HEK293 (cell line): ENCODE measurements at regions not wholly inside any gene's neighbourhood (a gene's known extent, or its start where the extent isn't known, plus 50 kb on each side); places are given as distances from the start of the nearest gene placed in this dataset.
"Not testable (repeated sequence)": the region's sequence is repeated elsewhere in the genome, so short reads cannot be mapped to it uniquely, and the experiment has no call there.

ENCODE experiments used
- CTCF ChIA-PET: fragments of 350-600 bp; formaldehyde crosslinking; extraction: SDS; loops from one replicate; lab custom pipeline; 2021; ENCODE audit warnings: antibody characterized with exemption; lab: Yijun Ruan, JAX
- POLR2A ChIA-PET: fragments of 300-600 bp; formaldehyde crosslinking; extraction: SDS; loops from one replicate; lab custom pipeline; 2020; ENCODE audit warnings: antibody characterized with exemption, inconsistent platforms; lab: Yijun Ruan, JAX
- H3K27ac ChIP-seq: fragments of 200-500 bp; sonication (Bioruptor generic); 2 replicates; pipeline ENCODE4 v1.5.1; 2014; ENCODE audit warnings: low read depth, low read length, control low read depth, inconsistent platforms; ENCODE audit errors: extremely low read depth
- H3K36me3 ChIP-seq, 2 experiments: fragments of 200-500 bp in 1 of 2; sonication (Bioruptor generic) in 1 of 2; 1 replicate in 1 of 2; 2 replicates in 1 of 2; pipeline ENCODE4 v1.5.1; 2014 to 2017; ENCODE audit warnings: inconsistent platforms in 2 of 2, low read length in 2 of 2; ENCODE audit not compliant: control insufficient read depth in 2 of 2, insufficient read depth in 1 of 2
- H3K4me1 ChIP-seq: fragments of 200-500 bp; sonication (Bioruptor generic); 2 replicates; pipeline ENCODE4 v1.5.1; 2014; ENCODE audit warnings: mild to moderate bottlenecking, low read length, inconsistent platforms; ENCODE audit not compliant: control insufficient read depth, insufficient read depth
- H3K4me3 ChIP-seq: 2 replicates; pipeline ENCODE4 v1.5.1; 2011; ENCODE audit warnings: low read depth, mild to moderate bottlenecking, control low read depth, low read length, moderate library complexity
- H3K9me3 ChIP-seq: fragments of 200-500 bp; sonication (Bioruptor generic); 2 replicates; pipeline ENCODE4 v1.5.1; 2014; ENCODE audit warnings: low read depth, low read length, inconsistent platforms; ENCODE audit not compliant: control insufficient read depth, insufficient read depth
- MZF1 ChIP-seq: fragments of 450-650 bp; formaldehyde crosslinking; IDR thresholded peaks from 2 replicates; pipeline ENCODE4 v1.5.1; 2017; ENCODE audit warnings: missing biosample characterization, missing genetic modification characterization, borderline replicate concordance
- ZBTB17 ChIP-seq: fragments of 450-650 bp; formaldehyde crosslinking; IDR thresholded peaks from 2 replicates; pipeline ENCODE4 v1.5.1; 2016; ENCODE audit warnings: missing biosample characterization, missing genetic modification characterization
- ZBTB20 ChIP-seq: fragments of 450-650 bp; formaldehyde crosslinking; IDR thresholded peaks from 2 replicates; pipeline ENCODE4 v1.5.1; 2016; ENCODE audit warnings: missing biosample characterization, missing genetic modification characterization
- ZFP37 ChIP-seq: fragments of 450-650 bp; formaldehyde crosslinking; IDR thresholded peaks from 2 replicates; pipeline ENCODE4 v1.5.1; 2016; ENCODE audit warnings: missing biosample characterization, missing genetic modification characterization
- ZNF155 ChIP-seq: fragments of 450-650 bp; formaldehyde crosslinking; IDR thresholded peaks from 2 replicates; pipeline ENCODE4 v1.5.1; 2016; ENCODE audit warnings: missing biosample characterization, missing genetic modification characterization
- ZNF175 ChIP-seq: fragments of 450-650 bp; formaldehyde crosslinking; IDR thresholded peaks from 2 replicates; pipeline ENCODE4 v1.5.1; 2016; ENCODE audit warnings: missing biosample characterization, missing genetic modification characterization
- ZNF311 ChIP-seq: fragments of 450-650 bp; formaldehyde crosslinking; IDR thresholded peaks from 2 replicates; pipeline ENCODE4 v1.5.1; 2017; ENCODE audit warnings: missing biosample characterization, missing genetic modification characterization, borderline replicate concordance
- ZNF596 ChIP-seq: fragments of 450-650 bp; IDR thresholded peaks from 2 replicates; pipeline ENCODE4 v1.5.0; 2018; ENCODE audit warnings: missing biosample characterization, mild to moderate bottlenecking, missing genetic modification characterization, moderate library complexity
- ZNF660 ChIP-seq: fragments of 450-650 bp; IDR thresholded peaks from 2 replicates; pipeline ENCODE4 v1.5.1; 2018; ENCODE audit warnings: missing biosample characterization, mild to moderate bottlenecking, missing genetic modification characterization
- ZNF664 ChIP-seq: fragments of 450-650 bp; formaldehyde crosslinking; IDR thresholded peaks from 2 replicates; pipeline ENCODE4 v1.5.1; 2016; ENCODE audit warnings: missing biosample characterization, missing genetic modification characterization
- ZNF777 ChIP-seq: fragments of 450-650 bp; formaldehyde crosslinking; IDR thresholded peaks from 2 replicates; pipeline ENCODE4 v1.5.1; 2017; ENCODE audit warnings: missing biosample characterization, missing genetic modification characterization, borderline replicate concordance
- ZNF837 ChIP-seq: fragments of 450-650 bp; formaldehyde crosslinking; IDR thresholded peaks from 2 replicates; pipeline ENCODE4 v1.5.1; 2016; ENCODE audit warnings: missing biosample characterization, missing genetic modification characterization
- TF ChIP-seq, protein P1 (sequence below): fragments of 450-650 bp; formaldehyde crosslinking; IDR thresholded peaks from 2 replicates; pipeline ENCODE4 v1.5.1; 2017; ENCODE audit warnings: missing biosample characterization, missing genetic modification characterization
- TF ChIP-seq, protein P2 (sequence below): fragments of 450-650 bp; formaldehyde crosslinking; IDR thresholded peaks from 2 replicates; pipeline ENCODE4 v1.5.1; 2017; ENCODE audit warnings: missing biosample characterization, missing genetic modification characterization

DNA sequence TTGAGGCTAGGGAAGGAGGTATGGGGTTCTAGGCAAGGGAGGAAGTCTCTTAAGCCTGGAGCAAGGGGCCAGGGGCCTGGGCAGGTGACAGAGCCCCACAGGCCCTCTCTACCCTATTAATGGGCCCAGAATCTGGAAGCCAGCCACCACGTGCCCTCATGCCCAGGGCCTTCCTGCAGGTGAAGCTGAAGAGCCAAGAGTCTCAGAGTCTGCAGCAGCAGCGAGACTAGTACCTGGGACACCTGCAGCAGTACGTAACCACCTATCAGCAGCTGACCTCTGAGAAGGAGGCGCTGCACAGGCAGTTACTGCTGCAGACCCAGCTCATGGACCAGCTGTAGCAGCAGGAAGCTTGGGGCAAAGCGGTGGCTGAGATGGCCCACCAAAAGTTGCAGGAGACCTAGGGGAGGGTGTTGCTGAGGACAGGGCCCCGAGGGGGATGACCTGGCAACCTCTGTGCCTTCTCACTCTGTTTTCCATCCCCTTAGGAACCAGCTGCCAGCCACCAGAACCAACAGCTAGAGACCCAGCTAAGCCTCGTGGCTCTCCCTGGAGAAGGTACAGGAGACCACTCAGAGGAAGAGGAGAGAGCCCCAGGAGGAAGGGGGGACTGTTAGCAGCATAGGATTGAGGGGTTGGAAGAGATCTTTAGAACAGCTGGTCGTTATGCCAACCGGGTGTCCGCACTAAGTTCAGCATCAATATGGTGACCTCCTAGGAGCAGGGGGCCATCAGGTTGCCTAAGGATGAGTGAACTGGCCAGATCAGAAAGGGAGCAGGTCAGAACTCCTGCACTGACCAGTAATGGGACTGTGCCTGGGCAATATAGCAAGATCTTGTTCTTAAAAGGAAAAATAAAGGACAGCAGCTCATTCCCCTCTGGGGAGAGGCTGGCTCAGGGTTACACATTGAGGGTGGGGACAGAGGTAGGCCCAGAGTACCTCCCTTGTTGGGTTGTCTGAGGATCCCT lies 58.5 kb upstream of the UBE2Q2 start:
- H3K4me3 ChIP-seq, POLR2A ChIA-PET, H3K27ac ChIP-seq, H3K36me3 ChIP-seq, H3K4me1 ChIP-seq, H3K9me3 ChIP-seq: not testable (repeated sequence)
- CTCF ChIA-PET: interaction anchor here (1.5 kb wide), 1 partner anchor 15 kb away, joined by 3 read pairs; no protein-coding TSS in a partner anchor

DNA sequence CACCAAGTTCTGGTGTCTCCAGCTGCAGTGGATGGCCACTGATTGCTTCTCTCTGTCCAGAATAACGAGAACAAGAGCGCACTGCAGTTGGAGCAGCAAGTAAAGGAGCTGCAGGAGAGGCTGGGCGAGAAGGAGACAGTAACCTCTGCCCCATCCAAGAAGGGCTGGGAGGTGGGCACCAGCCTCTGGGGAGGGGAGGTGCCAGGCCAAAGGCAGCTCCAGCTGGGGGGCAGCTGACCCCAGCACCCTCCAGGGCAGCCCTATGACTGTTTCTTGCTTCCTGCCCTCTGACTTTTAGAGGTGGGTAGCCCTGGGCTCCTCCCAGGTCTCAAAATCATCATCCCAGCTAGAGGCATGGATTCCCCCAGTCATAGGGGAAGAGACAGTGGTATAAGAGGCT lies 59.7 kb upstream of the UBE2Q2 start:
- H3K4me1 ChIP-seq, H3K36me3 ChIP-seq, H3K4me3 ChIP-seq, H3K27ac ChIP-seq, H3K9me3 ChIP-seq, POLR2A ChIA-PET: not testable (repeated sequence)
- CTCF ChIA-PET: interaction anchor here (1.5 kb wide), 1 partner anchor 16 kb away, joined by 3 read pairs; no protein-coding TSS in a partner anchor

DNA sequence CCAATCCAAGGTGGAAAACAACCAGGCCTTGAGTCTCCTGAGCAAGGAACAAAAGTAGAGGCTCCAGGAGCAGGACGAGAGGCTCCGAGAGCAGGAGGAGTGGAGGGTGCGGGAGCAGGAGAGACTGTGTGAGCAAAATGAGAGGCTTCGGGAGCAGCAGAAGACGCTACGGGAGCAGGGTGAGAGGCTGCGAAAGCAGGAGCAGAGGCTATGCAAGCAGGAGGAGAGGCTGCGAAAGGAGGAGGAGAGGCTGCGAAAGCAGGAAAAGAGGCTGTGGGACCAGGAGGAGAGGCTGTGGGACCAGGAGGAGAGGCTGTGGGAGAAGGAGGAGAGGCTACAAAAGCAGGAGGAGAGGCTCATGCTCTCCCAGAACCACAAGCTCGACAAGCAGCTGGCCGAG lies 60.3 kb upstream of the UBE2Q2 start:
- Histone ChIP-seq H3K4me3 (no peak overlapping the region), H3K27ac (no peak overlapping the region)
- POLR2A ChIA-PET: no interaction called here
- TF ChIP-seq ZBTB20 (tag by site-specific recombination) (no peak), ZNF777 (tag by site-specific recombination) (no peak), ZNF155 (tag by site-specific recombination) (no peak), MZF1 (tag by site-specific recombination) (no peak), ZNF660 (tag by site-specific recombination) (no peak), ZNF311 (no peak)
- TF ChIP-seq, protein P1, sequence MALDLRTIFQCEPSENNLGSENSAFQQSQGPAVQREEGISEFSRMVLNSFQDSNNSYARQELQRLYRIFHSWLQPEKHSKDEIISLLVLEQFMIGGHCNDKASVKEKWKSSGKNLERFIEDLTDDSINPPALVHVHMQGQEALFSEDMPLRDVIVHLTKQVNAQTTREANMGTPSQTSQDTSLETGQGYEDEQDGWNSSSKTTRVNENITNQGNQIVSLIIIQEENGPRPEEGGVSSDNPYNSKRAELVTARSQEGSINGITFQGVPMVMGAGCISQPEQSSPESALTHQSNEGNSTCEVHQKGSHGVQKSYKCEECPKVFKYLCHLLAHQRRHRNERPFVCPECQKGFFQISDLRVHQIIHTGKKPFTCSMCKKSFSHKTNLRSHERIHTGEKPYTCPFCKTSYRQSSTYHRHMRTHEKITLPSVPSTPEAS (tag by site-specific recombination): no peak
- TF ChIP-seq, protein P2, sequence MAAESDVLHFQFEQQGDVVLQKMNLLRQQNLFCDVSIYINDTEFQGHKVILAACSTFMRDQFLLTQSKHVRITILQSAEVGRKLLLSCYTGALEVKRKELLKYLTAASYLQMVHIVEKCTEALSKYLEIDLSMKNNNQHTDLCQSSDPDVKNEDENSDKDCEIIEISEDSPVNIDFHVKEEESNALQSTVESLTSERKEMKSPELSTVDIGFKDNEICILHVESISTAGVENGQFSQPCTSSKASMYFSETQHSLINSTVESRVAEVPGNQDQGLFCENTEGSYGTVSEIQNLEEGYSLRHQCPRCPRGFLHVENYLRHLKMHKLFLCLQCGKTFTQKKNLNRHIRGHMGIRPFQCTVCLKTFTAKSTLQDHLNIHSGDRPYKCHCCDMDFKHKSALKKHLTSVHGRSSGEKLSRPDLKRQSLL: no peak
- TF ChIP-seq, all 188 proteins: peak for 0
- Histone ChIP-seq H3K36me3 (no peaks in the 10 kb centered on the region), H3K9me3 (no peaks in the 10 kb centered on the region), H3K4me1 (no peaks in the 10 kb centered on the region)
- CTCF ChIA-PET: interaction anchor here (0.7 kb wide), 1 partner anchor 957 kb away, joined by 4 read pairs; no protein-coding TSS in a partner anchor

DNA sequence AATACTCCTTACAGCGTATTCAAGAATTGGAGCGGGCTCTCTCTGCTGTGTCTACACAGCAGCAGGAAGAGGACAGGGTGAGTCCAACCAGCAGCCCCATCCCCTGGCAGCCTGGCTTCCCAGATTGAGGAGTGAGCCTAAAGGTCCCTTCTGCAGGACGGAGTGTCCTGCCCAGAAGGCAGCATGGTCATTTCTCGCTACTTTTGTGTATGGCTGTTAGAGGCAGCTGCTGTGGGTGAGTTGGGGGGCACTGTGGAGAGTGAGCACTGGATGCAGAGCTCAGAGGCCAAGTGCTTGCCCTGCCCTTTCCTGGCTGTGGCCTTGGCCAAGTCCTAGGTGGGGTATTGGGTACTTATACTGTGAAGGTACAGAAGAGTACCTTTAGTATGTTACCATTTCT lies 62.3 kb upstream of the UBE2Q2 start:
- CTCF ChIA-PET, H3K36me3 ChIP-seq, H3K4me3 ChIP-seq, POLR2A ChIA-PET, H3K4me1 ChIP-seq, H3K9me3 ChIP-seq, H3K27ac ChIP-seq: not testable (repeated sequence)

DNA sequence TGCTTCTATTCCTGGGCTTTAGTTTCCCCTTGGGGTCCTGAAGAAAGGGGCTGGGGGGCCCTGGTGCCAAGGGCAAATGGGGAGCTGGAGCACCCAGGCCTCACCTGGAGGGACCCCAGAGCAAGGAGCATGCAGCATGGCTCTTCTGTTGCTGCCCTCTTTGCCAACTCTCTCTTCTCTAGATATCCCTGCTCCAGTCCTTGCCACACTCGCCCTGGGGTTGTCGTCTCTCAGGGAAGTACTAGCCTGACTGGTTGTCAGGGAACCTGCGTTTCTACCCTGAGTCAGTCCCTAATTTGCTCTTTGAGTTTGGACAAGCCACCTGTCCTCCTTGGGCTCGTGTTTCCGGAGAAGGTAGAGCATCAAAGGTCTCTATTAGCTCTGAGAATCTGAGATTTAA lies 63.7 kb upstream of the UBE2Q2 start:
- H3K9me3 ChIP-seq: no peaks in the 10 kb centered on the region

More for the DNA sequence above, 63.7 kb upstream of the UBE2Q2 start:
- ChIA-PET CTCF (interaction anchor here (0.6 to 1.5 kb wide), 3 partner anchors 46 to 56 kb away, joined by 3 to 4 read pairs (median 3); a partner anchor contains a TSS), POLR2A (no interaction called here)
- Histone ChIP-seq H3K4me3 (no peak overlapping the region), H3K4me1 (peaks cover 6% of the 10 kb centered on the region; the same call in 1 of the 2 replicates), H3K36me3 (no peaks in the 10 kb centered on the region), H3K27ac (no peak overlapping the region)
- TF ChIP-seq ZNF175: no peak
- TF ChIP-seq, protein P1 (tag by site-specific recombination): no peak
- no peak for TF ChIP-seq ZNF664
- no peak for TF ChIP-seq ZNF596 (tag by site-specific recombination)
- TF ChIP-seq ZBTB17 (tag by site-specific recombination): no peak
- TF ChIP-seq ZNF837 (tag by site-specific recombination): no peak
- no peak for TF ChIP-seq ZFP37
